Kidney (tissue), 13 donors: ENCODE measurements at regions not wholly inside any gene's neighbourhood (a gene's known extent, or its start where the extent isn't known, plus 50 kb on each side); places are given as distances from the start of the nearest gene placed in this dataset.

Source experiments
- DNase-seq, 5 donors: peaks; one replicate each; pipeline ENCODE4 v3.0.0-alpha.2; 2013 to 2020
- FAIRE-seq: peaks from 2 replicates; lab custom pipeline; 2012; peaks lifted over from hg19 to GRCh38; lab: Jason Lieb, UNC
- H3K27ac ChIP-seq, 2 donors: one replicate each; pipeline ENCODE4 v1.7.0; 2013; ENCODE audit warnings: low read depth in 2 of 2, low read length in 2 of 2, inconsistent platforms in 1 of 2
- H3K27me3 ChIP-seq: one replicate; pipeline ENCODE4 v1.7.1; 2013; ENCODE audit warnings: low read length, inconsistent platforms; ENCODE audit not compliant: control insufficient read depth, insufficient read depth
- H3K36me3 ChIP-seq, 3 donors: one replicate each; pipeline versions ENCODE4 v1.7.0 to v1.7.1; 2013; ENCODE audit warnings: low read length in 3 of 3, control low read depth in 1 of 3, inconsistent platforms in 1 of 3; ENCODE audit not compliant: insufficient read depth in 3 of 3, control insufficient read depth in 2 of 3
- H3K4me1 ChIP-seq, 3 donors: one replicate each; pipeline versions ENCODE4 v1.7.0 to v1.7.1; 2013; ENCODE audit warnings: low read length in 3 of 3, inconsistent platforms in 1 of 3, low read depth in 1 of 3; ENCODE audit not compliant: control insufficient read depth in 2 of 3, insufficient read depth in 2 of 3
- H3K4me3 ChIP-seq, 3 donors: one replicate each; pipeline versions ENCODE4 v1.7.0 to v1.8.1; 2013; ENCODE audit warnings: low read length in 3 of 3, control low read depth in 1 of 3, inconsistent platforms in 1 of 3
- H3K9ac ChIP-seq, 3 donors: one replicate each; pipeline versions ENCODE4 v1.7.0 to v1.7.1; 2013; ENCODE audit warnings: low read length in 3 of 3, control low read depth in 1 of 3, inconsistent platforms in 1 of 3
- H3K9me3 ChIP-seq, 3 donors: one replicate each; pipeline versions ENCODE4 v1.7.0 to v1.7.1; 2013; ENCODE audit warnings: low read length in 3 of 3, control low read depth in 1 of 3, inconsistent platforms in 1 of 3; ENCODE audit not compliant: control insufficient read depth in 2 of 3, insufficient read depth in 1 of 3
- CTCF ChIP-seq: IDR thresholded peaks from 3 replicates; pipeline ENCODE4 v1.5.1; 2012; ENCODE audit warnings: mild to moderate bottlenecking, moderate library complexity, borderline replicate concordance; ENCODE audit not compliant: insufficient read depth; ENCODE audit errors: extremely low read depth
- intact Hi-C: fragments of 100-400 bp; cut with DNase I; formaldehyde crosslinking; loops from one replicate; pipeline ENCODE4 v1.11.1; 2022
- donor health status: control.
- donor health status: control.
- donor health status: control.
- donor health status: control.
- donor health status: control.
- donor health status: DM: yes; HTN: yes; CAD: no.
- donor health status: Normal renal cell carcinoma (clear cell type).

GRCh38 chr16:76653390-76654026 lies 376.3 kb downstream of the CNTNAP4 start:
- intact Hi-C loops, result no loop called here
- peak; percentile 21 for TF ChIP-seq CTCF
- DNase-seq, result peak in 3 of 5 donors; percentile 44 to 74 (median 62)
- H3K27ac ChIP-seq, result no peak overlapping the region
- no peaks in the 10 kb centered on the region for H3K36me3 ChIP-seq
- no peaks in the 10 kb centered on the region for H3K9me3 ChIP-seq
- no peaks in the 10 kb centered on the region for H3K27me3 ChIP-seq
- FAIRE-seq, result no peak
- no peak overlapping the region for H3K4me3 ChIP-seq
- H3K9ac ChIP-seq, result no peak overlapping the region
- H3K4me1 ChIP-seq, result no peaks in the 10 kb centered on the region

GRCh38 chr16:76654088-76654820 lies 377.1 kb downstream of the CNTNAP4 start:
- no peak overlapping the region for H3K9ac ChIP-seq
- no peak for DNase-seq
- H3K4me3 ChIP-seq, result no peak overlapping the region
- no peaks in the 10 kb centered on the region for H3K9me3 ChIP-seq
- intact Hi-C loops, result no loop called here
- H3K4me1 ChIP-seq, result no peaks in the 10 kb centered on the region
- no peaks in the 10 kb centered on the region for H3K27me3 ChIP-seq
- TF ChIP-seq CTCF, result no peak
- H3K36me3 ChIP-seq, result no peaks in the 10 kb centered on the region
- FAIRE-seq, result no peak
- no peak overlapping the region for H3K27ac ChIP-seq

DNA sequence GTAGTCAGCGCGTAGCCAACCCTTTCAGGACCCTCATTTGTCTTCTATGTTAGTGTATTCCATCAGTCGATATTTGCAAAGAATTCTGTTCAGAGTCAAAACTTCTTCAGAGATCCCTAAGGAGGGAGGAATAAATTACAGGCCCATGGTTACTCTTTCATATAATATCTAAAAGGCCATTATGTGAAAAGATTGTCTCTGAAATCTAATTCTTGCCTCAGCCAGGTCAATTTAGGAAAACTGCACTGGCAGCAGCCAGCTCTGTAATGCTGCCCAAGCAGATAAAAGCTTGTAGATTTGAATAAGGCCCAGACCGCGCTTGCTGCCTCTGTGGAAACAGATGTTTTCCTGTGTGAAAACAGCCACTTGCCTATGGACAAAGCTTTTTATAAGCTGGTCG lies 379.8 kb downstream of the CNTNAP4 start:
- no peak for TF ChIP-seq CTCF
- H3K27ac ChIP-seq, result no peak overlapping the region
- H3K4me3 ChIP-seq, result no peak overlapping the region
- H3K9ac ChIP-seq, result no peak overlapping the region
- H3K9me3 ChIP-seq, result no peaks in the 10 kb centered on the region
- no peaks in the 10 kb centered on the region for H3K27me3 ChIP-seq
- no peaks in the 10 kb centered on the region for H3K36me3 ChIP-seq
- intact Hi-C loops, result no loop called here
- H3K4me1 ChIP-seq, result no peaks in the 10 kb centered on the region
- FAIRE-seq, result no peak
- DNase-seq, result no peak
